Stimulated activated CD4-positive, alpha-beta T cell treated with anti-CD3 and anti-CD28 coated beads, Interleukin-1b, Interleukin-23, amount 100 ng/mL, for 48 hours (primary cell): ENCODE measurements at regions not wholly inside any gene's neighbourhood (a gene's known extent, or its start where the extent isn't known, plus 50 kb on each side); places are given as distances from the start of the nearest gene placed in this dataset.

Experiments used
- DNase-seq: peaks from one replicate; pipeline ENCODE4 v3.0.0-alpha.2; 2020

- no peak for DNase-seq
Observed at GRCh38 chr1:59225594-59226316, 71.1 kb upstream of the FGGY start.

- DNase-seq = no peak
Observed at GRCh38 chr1:59229138-59229537, 67.8 kb upstream of the FGGY start.

- no peak for DNase-seq
Observed at GRCh38 chr1:59230622-59231021, 66.3 kb upstream of the FGGY start.

GRCh38 chr1:59232216-59232615, 64.7 kb upstream of the FGGY start:
- no peak for DNase-seq

GRCh38 chr1:59233444-59233843, 63.5 kb upstream of the FGGY start:
- DNase-seq = no peak

GRCh38 chr1:59236721-59237545, 60.0 kb upstream of the FGGY start:
- no peak for DNase-seq

- no peak for DNase-seq
Observed at GRCh38 chr1:59237900-59238299, 59.0 kb upstream of the FGGY start.

- DNase-seq = no peak
Observed at GRCh38 chr1:59238333-59238934, 58.5 kb upstream of the FGGY start.

GRCh38 chr1:59238993-59239392, 57.9 kb upstream of the FGGY start:
- DNase-seq = no peak

GRCh38 chr1:59241909-59242308, 55.0 kb upstream of the FGGY start:
- no peak for DNase-seq

GRCh38 chr1:59242370-59242769, 54.5 kb upstream of the FGGY start:
- no peak for DNase-seq

GRCh38 chr1:59243550-59243949, 53.3 kb upstream of the FGGY start:
- DNase-seq = no peak

GRCh38 chr1:59243978-59244377, 52.9 kb upstream of the FGGY start:
- DNase-seq = no peak

- no peak for DNase-seq
Observed at GRCh38 chr1:59244891-59245290, 52.0 kb upstream of the FGGY start.
